HFFc6 (cell line): ENCODE measurements at regions not wholly inside any gene's neighbourhood (a gene's known extent, or its start where the extent isn't known, plus 50 kb on each side); places are given as distances from the start of the nearest gene placed in this dataset.

ENCODE experiments used
- DNase-seq: peaks from one replicate; pipeline ENCODE4 v3.0.0-alpha.2; 2018
- H3K27ac Mint-ChIP-seq: 2 replicates; pipeline ENCODE4 v1.8.0; 2020; ENCODE audit warnings: mild to moderate bottlenecking, mixed read lengths
- H3K27me3 Mint-ChIP-seq: 2 replicates; pipeline ENCODE4 v1.8.0; 2021; ENCODE audit warnings: mild to moderate bottlenecking, moderate library complexity, mixed read lengths; ENCODE audit not compliant: insufficient read depth
- H3K36me3 Mint-ChIP-seq: 2 replicates; pipeline ENCODE4 v1.8.0; 2021; ENCODE audit warnings: low read depth, mixed read lengths
- H3K4me1 Mint-ChIP-seq: 2 replicates; pipeline ENCODE4 v1.8.0; 2020; ENCODE audit warnings: low read depth, mixed read lengths
- H3K4me3 Mint-ChIP-seq: 2 replicates; pipeline ENCODE4 v1.8.0; 2020; ENCODE audit warnings: mild to moderate bottlenecking, moderate library complexity, mixed read lengths
- H3K9me3 Mint-ChIP-seq: 2 replicates; pipeline ENCODE4 v1.8.0; 2020; ENCODE audit warnings: mild to moderate bottlenecking, mixed read lengths
- TF ChIP-seq, protein P1 (sequence below): fragments of 200-600 bp; sonication (generic); IDR thresholded peaks from 2 replicates; pipeline ENCODE4 v1.5.0; 2021; ENCODE audit warnings: antibody characterized with exemption, mild to moderate bottlenecking

- no peak overlapping the region for H3K4me3 Mint-ChIP-seq
- H3K27ac Mint-ChIP-seq, result no peak overlapping the region
- DNase-seq, result no peak
- no peaks in the 10 kb centered on the region for H3K9me3 Mint-ChIP-seq
- peaks cover 41% of the 10 kb centered on the region for H3K4me1 Mint-ChIP-seq
- H3K27me3 Mint-ChIP-seq, result peaks cover 8% of the 10 kb centered on the region; the same call in 1 of the 2 replicates
- no peaks in the 10 kb centered on the region for H3K36me3 Mint-ChIP-seq
- TF ChIP-seq, protein P1, sequence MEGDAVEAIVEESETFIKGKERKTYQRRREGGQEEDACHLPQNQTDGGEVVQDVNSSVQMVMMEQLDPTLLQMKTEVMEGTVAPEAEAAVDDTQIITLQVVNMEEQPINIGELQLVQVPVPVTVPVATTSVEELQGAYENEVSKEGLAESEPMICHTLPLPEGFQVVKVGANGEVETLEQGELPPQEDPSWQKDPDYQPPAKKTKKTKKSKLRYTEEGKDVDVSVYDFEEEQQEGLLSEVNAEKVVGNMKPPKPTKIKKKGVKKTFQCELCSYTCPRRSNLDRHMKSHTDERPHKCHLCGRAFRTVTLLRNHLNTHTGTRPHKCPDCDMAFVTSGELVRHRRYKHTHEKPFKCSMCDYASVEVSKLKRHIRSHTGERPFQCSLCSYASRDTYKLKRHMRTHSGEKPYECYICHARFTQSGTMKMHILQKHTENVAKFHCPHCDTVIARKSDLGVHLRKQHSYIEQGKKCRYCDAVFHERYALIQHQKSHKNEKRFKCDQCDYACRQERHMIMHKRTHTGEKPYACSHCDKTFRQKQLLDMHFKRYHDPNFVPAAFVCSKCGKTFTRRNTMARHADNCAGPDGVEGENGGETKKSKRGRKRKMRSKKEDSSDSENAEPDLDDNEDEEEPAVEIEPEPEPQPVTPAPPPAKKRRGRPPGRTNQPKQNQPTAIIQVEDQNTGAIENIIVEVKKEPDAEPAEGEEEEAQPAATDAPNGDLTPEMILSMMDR, result no peak
Measured at GRCh38 chr1:220971221-220971620, 92.0 kb downstream of the HLX start.

DNA sequence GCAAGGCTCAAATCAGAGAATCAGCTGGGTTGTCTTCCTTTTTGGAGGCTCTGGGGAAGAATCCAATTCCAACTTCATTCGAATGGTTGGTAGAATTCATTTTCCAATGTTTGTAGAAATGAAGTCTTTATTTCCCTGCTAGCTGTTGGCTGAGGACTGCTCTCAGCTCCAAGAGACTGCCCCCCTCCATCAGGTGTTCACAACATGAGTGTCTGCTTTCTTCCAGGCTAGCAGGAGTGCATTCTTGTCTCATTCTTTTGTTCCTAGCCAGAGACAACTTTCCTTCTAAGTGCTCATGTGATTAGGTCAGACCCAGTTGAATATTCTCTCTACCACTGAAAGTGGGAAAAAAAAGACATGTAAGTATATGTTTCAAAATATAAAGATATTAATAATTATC is 95.2 kb downstream of the HLX start:
- H3K9me3 Mint-ChIP-seq, result no peaks in the 10 kb centered on the region

DNA sequence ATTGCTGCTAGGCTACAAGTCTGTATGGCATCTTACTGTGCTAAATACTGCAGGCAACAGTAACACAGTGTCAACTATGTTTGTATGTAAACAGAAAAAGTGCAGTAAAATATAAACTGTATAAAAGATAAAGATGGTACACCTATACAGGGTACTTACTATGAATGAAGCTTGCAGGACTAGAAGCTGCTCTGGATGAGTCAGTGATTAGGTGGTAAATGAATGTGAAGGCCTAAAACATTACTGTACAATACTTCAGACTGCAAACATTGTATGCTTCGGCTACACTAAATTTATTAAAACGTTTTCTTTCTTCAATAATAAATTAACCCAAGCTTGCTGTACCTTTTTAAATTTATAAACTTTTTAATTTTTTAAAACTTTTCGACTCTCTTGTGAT is 97.1 kb downstream of the HLX start:
- Mint-ChIP-seq H3K27me3 (no peaks in the 10 kb centered on the region), H3K27ac (no peak overlapping the region), H3K36me3 (no peaks in the 10 kb centered on the region), H3K9me3 (no peaks in the 10 kb centered on the region), H3K4me1 (no peaks in the 10 kb centered on the region), H3K4me3 (no peak overlapping the region)
- TF ChIP-seq, protein P1, result no peak
- DNase-seq, result no peak

More for the DNA sequence above, 95.2 kb downstream of the HLX start:
- no peaks in the 10 kb centered on the region for H3K27me3 Mint-ChIP-seq
- H3K4me1 Mint-ChIP-seq, result peaks cover 11% of the 10 kb centered on the region
- H3K4me3 Mint-ChIP-seq, result no peak overlapping the region
- H3K27ac Mint-ChIP-seq, result no peak overlapping the region
- no peaks in the 10 kb centered on the region for H3K36me3 Mint-ChIP-seq
- DNase-seq, result no peak
- TF ChIP-seq, protein P1, result no peak

DNA sequence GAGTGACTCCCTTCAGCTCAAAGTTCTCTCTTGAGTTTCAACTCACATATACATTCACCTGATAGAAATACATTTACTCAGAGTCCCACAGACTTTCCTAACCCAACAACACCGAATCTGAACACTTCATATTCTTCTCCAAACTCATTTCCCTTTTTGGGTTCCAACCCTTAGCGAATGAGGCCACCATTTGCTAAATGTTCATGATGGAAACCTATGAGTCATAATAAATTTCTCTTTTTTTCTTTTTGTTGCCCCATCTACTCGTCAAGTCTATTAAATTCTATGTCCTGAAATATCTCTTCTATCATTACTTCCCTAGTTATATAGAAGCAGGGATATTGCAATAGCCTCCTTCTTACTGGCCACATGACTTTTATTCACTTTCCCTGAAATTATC is 100.1 kb downstream of the HLX start:
- Mint-ChIP-seq H3K4me3 (no peak overlapping the region), H3K27me3 (no peaks in the 10 kb centered on the region), H3K36me3 (no peaks in the 10 kb centered on the region), H3K9me3 (no peaks in the 10 kb centered on the region), H3K4me1 (peaks cover 4% of the 10 kb centered on the region; the same call in 1 of the 2 replicates), H3K27ac (no peak overlapping the region)
- no peak for DNase-seq
- TF ChIP-seq, protein P1, result no peak

DNA sequence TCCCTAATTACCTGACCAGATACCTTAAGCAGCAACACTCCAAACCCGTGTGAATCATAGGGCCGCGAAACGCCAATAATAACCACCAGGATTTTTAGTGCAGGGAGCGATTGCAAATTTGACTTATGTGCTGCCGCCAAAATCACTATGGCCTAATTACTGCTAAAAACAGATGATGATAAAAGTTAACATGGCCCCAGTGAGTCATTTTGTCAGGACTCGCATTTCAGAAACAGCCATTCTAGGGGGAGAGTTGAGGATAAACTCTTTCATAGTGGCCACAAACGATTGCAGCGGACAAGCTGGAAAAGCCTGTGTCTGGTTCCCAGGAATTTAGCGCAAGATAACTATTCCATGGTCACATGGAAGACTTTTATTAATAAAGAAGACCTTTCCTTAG is 103.4 kb downstream of the HLX start:
- no peak overlapping the region for H3K27ac Mint-ChIP-seq
- H3K27me3 Mint-ChIP-seq, result no peaks in the 10 kb centered on the region
- H3K4me3 Mint-ChIP-seq, result no peak overlapping the region

More for the DNA sequence above, 103.4 kb downstream of the HLX start:
- H3K36me3 Mint-ChIP-seq, result no peaks in the 10 kb centered on the region
- DNase-seq, result no peak
- TF ChIP-seq, protein P1, result no peak
- peaks cover 4% of the 10 kb centered on the region; the same call in 1 of the 2 replicates for H3K4me1 Mint-ChIP-seq
- no peaks in the 10 kb centered on the region for H3K9me3 Mint-ChIP-seq
